ENCODE measurements at regions not wholly inside any gene's neighbourhood (a gene's known extent, or its start where the extent isn't known, plus 50 kb on each side); places are given as distances from the start of the nearest gene placed in this dataset.

- ChIA-PET CTCF (interaction anchor here (0.5 to 1.8 kb wide), 3 partner anchors 9 to 280 kb away, joined by 3 to 14 read pairs (median 3); no protein-coding TSS in a partner anchor), POLR2A (no interaction called here)
- no peak overlapping the region for H3K4me3 ChIP-seq (ENCODE audit: low read depth, low read length)
- no peak for DNase-seq (ENCODE audit: low read depth, low spot score)
- no peak for TF ChIP-seq CTCF (IDR thresholded peaks at IDR 0.05; ENCODE audit: insufficient read depth, low read length, missing control alignments)
These were observed 290.5 kb downstream of the RPLP1 start for GRCh38 chr15:69743091-69743490.

GRCh38 chr15:69744391-69745162 lies 292.0 kb downstream of the RPLP1 start:
- TF ChIP-seq CTCF (IDR thresholded peaks at IDR 0.05; ENCODE audit: insufficient read depth, low read length, missing control alignments) = no peak
- DNase-seq (ENCODE audit: low read depth, low spot score) = no peak
- POLR2A ChIA-PET = no interaction called here
- no peak overlapping the region for H3K4me3 ChIP-seq (ENCODE audit: low read depth, low read length)
- CTCF ChIA-PET = interaction anchor here (1.8 kb wide), 1 partner anchor 8 kb away, joined by 14 read pairs; no protein-coding TSS in a partner anchor

- no peak overlapping the region for H3K4me3 ChIP-seq (ENCODE audit: low read depth, low read length)
- DNase-seq (ENCODE audit: low read depth, low spot score) = no peak
- no peak for TF ChIP-seq CTCF (IDR thresholded peaks at IDR 0.05; ENCODE audit: insufficient read depth, low read length, missing control alignments)
- CTCF ChIA-PET = no interaction called here
- POLR2A ChIA-PET = no interaction called here
These were observed 294.6 kb downstream of the RPLP1 start for GRCh38 chr15:69747193-69747592.

GRCh38 chr15:69748131-69748530 lies 295.5 kb downstream of the RPLP1 start:
- TF ChIP-seq CTCF (IDR thresholded peaks at IDR 0.05; ENCODE audit: insufficient read depth, low read length, missing control alignments) = no peak
- ChIA-PET POLR2A (no interaction called here), CTCF (interaction anchor here (1.0 kb wide), 2 partner anchors 15 kb away, joined by 3 to 4 read pairs; no protein-coding TSS in a partner anchor)
- H3K4me3 ChIP-seq (ENCODE audit: low read depth, low read length) = no peak overlapping the region
- DNase-seq (ENCODE audit: low read depth, low spot score) = no peak

GRCh38 chr15:69748576-69749185 lies 296.1 kb downstream of the RPLP1 start:
- no peak for DNase-seq (ENCODE audit: low read depth, low spot score)
- H3K4me3 ChIP-seq (ENCODE audit: low read depth, low read length) = no peak overlapping the region
- no peak for TF ChIP-seq CTCF (IDR thresholded peaks at IDR 0.05; ENCODE audit: insufficient read depth, low read length, missing control alignments)
- POLR2A ChIA-PET = no interaction called here
- CTCF ChIA-PET = interaction anchor here (1.0 kb wide), 2 partner anchors 14 to 15 kb away, joined by 3 to 4 read pairs; no protein-coding TSS in a partner anchor

- ChIA-PET POLR2A (no interaction called here), CTCF (interaction anchor here (0.7 to 1.0 kb wide), 4 partner anchors 9 to 16 kb away, joined by 3 to 4 read pairs (median 4); no protein-coding TSS in a partner anchor)
These were observed 296.7 kb downstream of the RPLP1 start for GRCh38 chr15:69749274-69749673.

More at GRCh38 chr15:69749274-69749673, 296.7 kb downstream of the RPLP1 start:
- DNase-seq (ENCODE audit: low read depth, low spot score) = no peak
- H3K4me3 ChIP-seq (ENCODE audit: low read depth, low read length) = no peak overlapping the region
- TF ChIP-seq CTCF (IDR thresholded peaks at IDR 0.05; ENCODE audit: insufficient read depth, low read length, missing control alignments) = no peak
